ENCODE measurements at regions not wholly inside any gene's neighbourhood (a gene's known extent, or its start where the extent isn't known, plus 50 kb on each side); places are given as distances from the start of the nearest gene placed in this dataset.
"Not testable (repeated sequence)": the region's sequence is repeated elsewhere in the genome, so short reads cannot be mapped to it uniquely, and the experiment has no call there.

DNA sequence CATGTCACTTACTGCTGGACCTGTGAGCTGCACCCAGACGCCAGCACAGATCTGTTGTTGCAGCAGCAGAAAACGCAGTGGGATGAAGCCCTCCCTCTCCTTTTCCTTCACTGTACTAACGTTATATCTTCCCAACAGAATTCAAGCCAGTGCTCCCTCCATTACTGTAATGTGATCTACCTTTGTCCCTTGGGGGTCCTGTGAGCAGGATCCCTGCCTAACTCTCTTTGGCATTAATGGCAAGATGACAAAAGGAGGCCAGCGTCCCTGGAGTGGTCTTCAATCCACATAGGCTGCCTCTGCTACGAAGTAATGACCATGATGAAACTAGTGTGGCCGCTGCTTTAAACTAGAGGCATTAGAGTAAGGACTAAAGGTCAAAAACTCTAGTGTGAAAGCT, 69.3 kb upstream of the SOX14 start:
- Histone ChIP-seq H3K79me2 (ENCODE audit: control insufficient read depth, low read length) (no peaks in the 10 kb centered on the region), H3K9me3 (ENCODE audit: control insufficient read depth, insufficient read depth, low read length) (no peaks in the 10 kb centered on the region), H3K36me3 (ENCODE audit: control insufficient read depth, low read length) (no peaks in the 10 kb centered on the region), H4K20me1 (ENCODE audit: control insufficient read depth, insufficient read depth, low read depth, low read length) (no peaks in the 10 kb centered on the region), H3K4me2 (ENCODE audit: low read length) (no peak overlapping the region), H3F3A (ENCODE audit: control insufficient read depth, insufficient read depth) (no peaks in the 10 kb centered on the region), H3K4me1 (ENCODE audit: control insufficient read depth, low read length) (no peaks in the 10 kb centered on the region), H3K27me3 (ENCODE audit: control insufficient read depth, low read length) (no peaks in the 10 kb centered on the region), H3K4me3 (ENCODE audit: low read length) (no peak overlapping the region), H3K27ac (ENCODE audit: low read depth, low read length) (no peak overlapping the region), H3K9me2 (replicated peaks; ENCODE audit: control insufficient read depth, low read length) (no peaks in the 10 kb centered on the region)
- TF ChIP-seq, protein P1, sequence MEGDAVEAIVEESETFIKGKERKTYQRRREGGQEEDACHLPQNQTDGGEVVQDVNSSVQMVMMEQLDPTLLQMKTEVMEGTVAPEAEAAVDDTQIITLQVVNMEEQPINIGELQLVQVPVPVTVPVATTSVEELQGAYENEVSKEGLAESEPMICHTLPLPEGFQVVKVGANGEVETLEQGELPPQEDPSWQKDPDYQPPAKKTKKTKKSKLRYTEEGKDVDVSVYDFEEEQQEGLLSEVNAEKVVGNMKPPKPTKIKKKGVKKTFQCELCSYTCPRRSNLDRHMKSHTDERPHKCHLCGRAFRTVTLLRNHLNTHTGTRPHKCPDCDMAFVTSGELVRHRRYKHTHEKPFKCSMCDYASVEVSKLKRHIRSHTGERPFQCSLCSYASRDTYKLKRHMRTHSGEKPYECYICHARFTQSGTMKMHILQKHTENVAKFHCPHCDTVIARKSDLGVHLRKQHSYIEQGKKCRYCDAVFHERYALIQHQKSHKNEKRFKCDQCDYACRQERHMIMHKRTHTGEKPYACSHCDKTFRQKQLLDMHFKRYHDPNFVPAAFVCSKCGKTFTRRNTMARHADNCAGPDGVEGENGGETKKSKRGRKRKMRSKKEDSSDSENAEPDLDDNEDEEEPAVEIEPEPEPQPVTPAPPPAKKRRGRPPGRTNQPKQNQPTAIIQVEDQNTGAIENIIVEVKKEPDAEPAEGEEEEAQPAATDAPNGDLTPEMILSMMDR (IDR thresholded peaks at IDR 0.05; ENCODE audit: low read depth, low read length, poor library complexity, severe bottlenecking), result no peak
- no peak for TF ChIP-seq EZH2phosphoT487 (IDR thresholded peaks at IDR 0.05; ENCODE audit: borderline replicate concordance, low read length)

GRCh38 chr3:137695351-137695750, 68.8 kb upstream of the SOX14 start:
- Histone ChIP-seq H3K4me3 (ENCODE audit: low read length) (no peak overlapping the region), H3K27ac (ENCODE audit: low read depth, low read length) (no peak overlapping the region), H3K4me1 (ENCODE audit: control insufficient read depth, low read length) (no peaks in the 10 kb centered on the region), H3K27me3 (ENCODE audit: control insufficient read depth, low read length) (no peaks in the 10 kb centered on the region), H3K9me2 (replicated peaks; ENCODE audit: control insufficient read depth, low read length) (no peaks in the 10 kb centered on the region), H4K20me1 (ENCODE audit: control insufficient read depth, insufficient read depth, low read depth, low read length) (no peaks in the 10 kb centered on the region), H3F3A (ENCODE audit: control insufficient read depth, insufficient read depth) (no peaks in the 10 kb centered on the region), H3K36me3 (ENCODE audit: control insufficient read depth, low read length) (no peaks in the 10 kb centered on the region), H3K4me2 (ENCODE audit: low read length) (no peak overlapping the region), H3K79me2 (ENCODE audit: control insufficient read depth, low read length) (no peaks in the 10 kb centered on the region), H3K9me3 (ENCODE audit: control insufficient read depth, insufficient read depth, low read length) (no peaks in the 10 kb centered on the region)
- TF ChIP-seq, protein P1 (IDR thresholded peaks at IDR 0.05; ENCODE audit: low read depth, low read length, poor library complexity, severe bottlenecking), result no peak
- no peak for TF ChIP-seq EZH2phosphoT487 (IDR thresholded peaks at IDR 0.05; ENCODE audit: borderline replicate concordance, low read length)

GRCh38 chr3:137709011-137709601, 55.0 kb upstream of the SOX14 start:
- H3K9me2 ChIP-seq (replicated peaks; ENCODE audit: control insufficient read depth, low read length), result no peaks in the 10 kb centered on the region
- no peaks in the 10 kb centered on the region for H3K79me2 ChIP-seq (ENCODE audit: control insufficient read depth, low read length)
- no peaks in the 10 kb centered on the region for H3F3A ChIP-seq (ENCODE audit: control insufficient read depth, insufficient read depth)
- TF ChIP-seq EZH2phosphoT487 (IDR thresholded peaks at IDR 0.05; ENCODE audit: borderline replicate concordance, low read length), result no peak
- TF ChIP-seq, protein P1 (IDR thresholded peaks at IDR 0.05; ENCODE audit: low read depth, low read length, poor library complexity, severe bottlenecking), result peak; percentile 65
- H3K36me3 ChIP-seq (ENCODE audit: control insufficient read depth, low read length), result no peaks in the 10 kb centered on the region
- H3K27me3 ChIP-seq (ENCODE audit: control insufficient read depth, low read length), result no peaks in the 10 kb centered on the region
- no peak overlapping the region for H3K27ac ChIP-seq (ENCODE audit: low read depth, low read length)
- H4K20me1 ChIP-seq (ENCODE audit: control insufficient read depth, insufficient read depth, low read depth, low read length), result no peaks in the 10 kb centered on the region
- no peaks in the 10 kb centered on the region for H3K9me3 ChIP-seq (ENCODE audit: control insufficient read depth, insufficient read depth, low read length)
- H3K4me2 ChIP-seq (ENCODE audit: low read length), result no peak overlapping the region
- H3K4me1 ChIP-seq (ENCODE audit: control insufficient read depth, low read length), result no peaks in the 10 kb centered on the region
- no peak overlapping the region for H3K4me3 ChIP-seq (ENCODE audit: low read length)

DNA sequence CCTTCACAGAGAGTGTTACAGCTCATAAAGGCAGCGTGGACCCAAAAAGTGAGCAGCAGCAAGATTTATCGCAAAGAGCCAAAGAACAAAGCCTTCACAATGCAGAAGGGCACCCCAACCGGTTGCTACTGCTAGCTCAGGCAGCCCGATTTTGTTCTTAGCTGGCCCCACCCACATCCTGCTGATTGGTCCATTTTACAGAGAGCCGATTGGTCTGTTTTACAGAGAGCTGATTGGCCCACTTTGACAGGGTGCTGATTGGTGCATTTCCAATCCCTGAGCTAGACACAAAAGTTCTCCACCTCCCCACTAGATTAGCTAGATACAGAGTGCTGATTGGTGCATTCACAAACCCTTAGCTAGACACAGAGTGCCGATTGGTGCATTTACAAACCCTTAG, 50.1 kb upstream of the SOX14 start:
- H3K79me2 ChIP-seq (ENCODE audit: control insufficient read depth, low read length); H3K27ac ChIP-seq (ENCODE audit: low read depth, low read length); H4K20me1 ChIP-seq (ENCODE audit: control insufficient read depth, insufficient read depth, low read depth, low read length); H3K4me2 ChIP-seq (ENCODE audit: low read length); H3F3A ChIP-seq (ENCODE audit: control insufficient read depth, insufficient read depth); H3K4me3 ChIP-seq (ENCODE audit: low read length); H3K9me2 ChIP-seq (replicated peaks; ENCODE audit: control insufficient read depth, low read length); H3K9me3 ChIP-seq (ENCODE audit: control insufficient read depth, insufficient read depth, low read length); H3K4me1 ChIP-seq (ENCODE audit: control insufficient read depth, low read length); H3K27me3 ChIP-seq (ENCODE audit: control insufficient read depth, low read length); H3K36me3 ChIP-seq (ENCODE audit: control insufficient read depth, low read length): not testable (repeated sequence)

Data from DOHH2 (cell line).